ENCODE measurements at regions not wholly inside any gene's neighbourhood (a gene's known extent, or its start where the extent isn't known, plus 50 kb on each side); places are given as distances from the start of the nearest gene placed in this dataset.
A peak's percentile ranks its signal among the peaks of the same experiment; 100 is the strongest.

DNA sequence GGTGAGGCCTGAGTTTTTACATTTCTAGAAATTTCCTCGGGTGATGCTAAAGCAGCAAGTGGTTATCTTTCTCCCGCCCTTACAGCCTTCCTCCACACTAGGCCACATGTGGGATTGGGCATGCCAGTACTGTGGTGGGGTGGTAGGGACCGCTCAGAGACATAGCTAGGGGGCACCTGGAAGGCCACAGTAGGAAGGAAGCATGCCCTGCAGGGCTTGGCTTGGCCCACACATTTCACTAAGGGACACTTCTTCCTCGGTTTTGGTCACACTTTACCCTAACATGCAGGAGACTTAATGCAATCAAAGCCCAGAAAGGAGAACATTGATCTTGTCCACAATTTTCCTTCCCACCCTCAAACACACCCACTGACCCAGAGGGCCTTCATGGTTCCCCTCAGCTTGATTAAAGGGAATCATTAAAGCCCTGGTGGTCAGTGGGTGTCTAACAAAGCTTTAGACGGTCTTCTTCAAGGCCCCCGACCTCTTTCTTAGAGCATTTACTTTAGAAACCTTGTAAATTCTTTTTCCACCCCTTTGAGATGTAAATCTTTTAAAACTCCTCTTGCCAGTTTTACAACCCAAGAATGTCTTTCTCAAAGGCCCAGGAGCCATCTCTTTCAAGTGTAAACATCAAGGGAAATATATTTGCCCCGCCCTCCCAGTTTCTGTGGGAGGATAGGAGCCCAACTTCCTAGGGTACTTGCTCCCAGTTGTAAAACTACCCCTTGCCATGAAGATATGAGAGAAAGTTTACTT, 246.4 kb upstream of the PTBP2 start:
- Histone ChIP-seq H3K9me3 (no peaks in the 10 kb centered on the region), H3K36me3 (no peaks in the 10 kb centered on the region), H3K4me1 (no peaks in the 10 kb centered on the region), H3K27ac (replicated peaks in 1 of 4) (no peak overlapping the region), H3K27me3 (no peaks in the 10 kb centered on the region), H3K4me3 (no peak overlapping the region)
- intact Hi-C loops (cut with DNase I) = no loop called here
- no peak for DNase-seq (ENCODE audit: extremely low spot score)
- 83% methylated on average over 7 of the region's 7 CpGs for WGBS
- TF ChIP-seq POLR2A (IDR thresholded peaks at IDR 0.05; ENCODE audit: low read depth) (no peak), EP300 (IDR thresholded peaks at IDR 0.05) (no peak), POLR2AphosphoS5 (IDR thresholded peaks at IDR 0.05) (no peak)
- TF ChIP-seq, protein P1, sequence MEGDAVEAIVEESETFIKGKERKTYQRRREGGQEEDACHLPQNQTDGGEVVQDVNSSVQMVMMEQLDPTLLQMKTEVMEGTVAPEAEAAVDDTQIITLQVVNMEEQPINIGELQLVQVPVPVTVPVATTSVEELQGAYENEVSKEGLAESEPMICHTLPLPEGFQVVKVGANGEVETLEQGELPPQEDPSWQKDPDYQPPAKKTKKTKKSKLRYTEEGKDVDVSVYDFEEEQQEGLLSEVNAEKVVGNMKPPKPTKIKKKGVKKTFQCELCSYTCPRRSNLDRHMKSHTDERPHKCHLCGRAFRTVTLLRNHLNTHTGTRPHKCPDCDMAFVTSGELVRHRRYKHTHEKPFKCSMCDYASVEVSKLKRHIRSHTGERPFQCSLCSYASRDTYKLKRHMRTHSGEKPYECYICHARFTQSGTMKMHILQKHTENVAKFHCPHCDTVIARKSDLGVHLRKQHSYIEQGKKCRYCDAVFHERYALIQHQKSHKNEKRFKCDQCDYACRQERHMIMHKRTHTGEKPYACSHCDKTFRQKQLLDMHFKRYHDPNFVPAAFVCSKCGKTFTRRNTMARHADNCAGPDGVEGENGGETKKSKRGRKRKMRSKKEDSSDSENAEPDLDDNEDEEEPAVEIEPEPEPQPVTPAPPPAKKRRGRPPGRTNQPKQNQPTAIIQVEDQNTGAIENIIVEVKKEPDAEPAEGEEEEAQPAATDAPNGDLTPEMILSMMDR (IDR thresholded peaks at IDR 0.05) = no peak

DNA sequence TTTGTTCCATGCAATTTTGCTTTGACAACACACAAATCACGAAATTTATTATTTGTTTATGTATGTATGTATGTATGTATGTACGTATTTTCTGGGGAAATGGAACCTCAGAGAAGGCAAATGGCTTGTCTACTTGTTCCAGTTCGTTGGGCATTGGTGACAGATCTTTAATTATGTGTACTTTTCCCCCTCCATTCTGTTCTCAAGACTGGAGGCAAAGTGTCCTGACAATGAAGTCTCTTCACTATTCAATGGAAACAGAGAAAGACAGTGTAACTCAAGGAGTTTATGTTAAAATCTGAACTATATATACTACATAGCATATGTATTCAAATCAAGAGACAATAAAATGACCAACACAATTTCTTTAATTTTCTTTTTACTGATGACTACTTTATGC, 245.7 kb upstream of the PTBP2 start:
- TF ChIP-seq EP300 (IDR thresholded peaks at IDR 0.05) (no peak), POLR2AphosphoS5 (IDR thresholded peaks at IDR 0.05) (no peak), POLR2A (IDR thresholded peaks at IDR 0.05; ENCODE audit: low read depth) (no peak)
- TF ChIP-seq, protein P1 (IDR thresholded peaks at IDR 0.05) = no peak
- Histone ChIP-seq H3K9me3 (no peaks in the 10 kb centered on the region), H3K27me3 (no peaks in the 10 kb centered on the region), H3K36me3 (no peaks in the 10 kb centered on the region), H3K27ac (replicated peaks in 1 of 4) (no peak overlapping the region), H3K4me1 (no peaks in the 10 kb centered on the region), H3K4me3 (no peak overlapping the region)
- WGBS = 84% methylated on average over 3 of the region's 3 CpGs
- DNase-seq (ENCODE audit: extremely low spot score) = no peak
- intact Hi-C loops (cut with DNase I) = no loop called here

DNA sequence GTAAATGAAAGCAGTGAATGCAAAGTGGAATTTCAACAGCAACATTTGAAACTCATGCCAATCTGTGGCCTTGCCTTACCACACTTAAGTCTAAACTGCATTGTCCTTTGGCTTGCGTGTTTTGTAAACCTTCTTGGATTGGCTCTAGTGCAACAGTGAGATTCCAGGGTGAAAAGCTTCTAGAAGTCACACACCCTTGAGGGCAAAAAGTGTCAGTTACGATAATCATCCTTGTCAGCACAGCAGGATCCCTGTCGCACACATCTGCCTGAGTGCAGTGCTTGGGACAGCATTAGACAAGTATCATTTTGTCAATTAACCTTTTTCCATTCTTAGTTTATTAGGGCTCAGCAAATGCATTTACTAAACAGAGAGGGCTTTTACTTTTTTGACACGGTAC, 243.4 kb upstream of the PTBP2 start:
- Histone ChIP-seq H3K4me1 (peaks cover 0 to 8% (median 5%) of the 10 kb centered on the region in 4 donors), H3K9me3 (no peaks in the 10 kb centered on the region), H3K27ac (replicated peaks in 1 of 4) (no peak overlapping the region), H3K27me3 (no peaks in the 10 kb centered on the region), H3K4me3 (no peak overlapping the region), H3K36me3 (no peaks in the 10 kb centered on the region)
- 84% methylated on average over 4 of the region's 4 CpGs for WGBS
- TF ChIP-seq POLR2AphosphoS5 (IDR thresholded peaks at IDR 0.05) (no peak), EP300 (IDR thresholded peaks at IDR 0.05) (no peak), POLR2A (IDR thresholded peaks at IDR 0.05; ENCODE audit: low read depth) (no peak)
- TF ChIP-seq, protein P1 (IDR thresholded peaks at IDR 0.05) = no peak
- DNase-seq (ENCODE audit: extremely low spot score) = no peak
- intact Hi-C loops (cut with DNase I) = no loop called here

DNA sequence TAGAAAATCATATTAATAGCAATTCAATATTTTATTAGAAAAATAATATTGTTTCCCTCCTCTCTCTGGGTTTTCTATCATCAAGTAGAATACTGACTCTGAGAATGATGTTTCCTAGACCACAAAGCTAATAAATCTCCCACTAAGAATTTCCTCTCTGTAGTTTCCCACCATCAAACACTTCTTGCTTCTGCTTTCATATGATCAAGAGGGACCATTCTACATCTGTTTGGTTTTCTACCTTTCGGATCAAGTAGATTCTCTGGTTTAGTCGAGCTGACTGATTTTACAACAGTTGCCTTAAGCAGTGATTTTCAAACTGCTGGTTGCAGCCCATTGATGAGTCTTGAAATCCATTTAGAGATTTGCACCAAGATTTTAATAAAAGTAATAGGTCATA, 240.2 kb upstream of the PTBP2 start:
- H3K36me3 ChIP-seq = no peaks in the 10 kb centered on the region
- no peak overlapping the region for H3K4me3 ChIP-seq
- TF ChIP-seq EP300 (IDR thresholded peaks at IDR 0.05) = no peak
- H3K27ac ChIP-seq (replicated peaks in 1 of 4) = no peak overlapping the region
- no peak for DNase-seq (ENCODE audit: extremely low spot score)
- WGBS = 69% methylated on average over 2 of the region's 2 CpGs
- intact Hi-C loops (cut with DNase I) = no loop called here
- H3K9me3 ChIP-seq = no peaks in the 10 kb centered on the region
- H3K27me3 ChIP-seq = no peaks in the 10 kb centered on the region
- peaks cover 0 to 8% (median 5%) of the 10 kb centered on the region in 4 donors for H3K4me1 ChIP-seq

DNA sequence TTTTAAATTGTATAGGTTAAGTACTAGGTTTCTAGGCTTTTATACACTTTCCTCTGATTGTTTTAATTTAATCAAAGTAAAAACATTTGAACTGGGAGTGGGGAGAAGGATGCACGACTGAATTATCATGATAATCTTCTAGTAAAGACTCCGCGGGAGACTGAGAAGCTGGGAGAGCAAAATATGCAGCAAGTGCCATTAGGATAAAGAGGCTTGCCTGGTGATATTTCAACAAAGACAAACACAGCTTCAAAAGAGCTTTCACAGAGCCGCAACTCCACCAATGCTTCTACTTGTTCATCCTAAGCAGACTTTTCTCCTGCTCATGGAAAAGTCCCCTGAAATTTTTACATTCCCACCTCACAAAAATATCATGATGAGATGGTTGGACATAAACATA, 239.0 kb upstream of the PTBP2 start:
- no peaks in the 10 kb centered on the region for H3K9me3 ChIP-seq
- DNase-seq (ENCODE audit: extremely low spot score) = no peak
- no peak for TF ChIP-seq EP300 (IDR thresholded peaks at IDR 0.05)
- TF ChIP-seq, protein P1 (IDR thresholded peaks at IDR 0.05) = no peak
- no peak for TF ChIP-seq POLR2AphosphoS5 (IDR thresholded peaks at IDR 0.05)
- TF ChIP-seq POLR2A (IDR thresholded peaks at IDR 0.05; ENCODE audit: low read depth) = no peak
- H3K27ac ChIP-seq (replicated peaks in 1 of 4) = peak overlapping the region in 3 of 4 donors; percentile 2 to 14 (median 8)
- H3K4me3 ChIP-seq = peak overlapping the region; percentile 13 to 30 (median 18)
- H3K27me3 ChIP-seq = no peaks in the 10 kb centered on the region
- intact Hi-C loops (cut with DNase I) = no loop called here
- WGBS = 47% methylated on average over 4 of the region's 4 CpGs
- peaks cover 0 to 17% (median 15%) of the 10 kb centered on the region in 4 donors for H3K4me1 ChIP-seq
- H3K36me3 ChIP-seq = no peaks in the 10 kb centered on the region
